ENCODE measurements at regions not wholly inside any gene's neighbourhood (a gene's known extent, or its start where the extent isn't known, plus 50 kb on each side); places are given as distances from the start of the nearest gene placed in this dataset.

- Histone ChIP-seq H3K4me3 (ENCODE audit: insufficient read depth, low read length, poor library complexity, severe bottlenecking) (no peak overlapping the region), H3K4me2 (ENCODE audit: low read depth, low read length, poor library complexity, severe bottlenecking) (no peak overlapping the region), H4K20me1 (ENCODE audit: low read depth, low read length) (no peaks in the 10 kb centered on the region), H3K36me3 (ENCODE audit: low read length) (no peaks in the 10 kb centered on the region), H3K9me3 (ENCODE audit: insufficient read depth, low read length) (no peaks in the 10 kb centered on the region), H3K9me2 (replicated peaks; ENCODE audit: insufficient read depth, low read length) (no peaks in the 10 kb centered on the region), H3K27ac (ENCODE audit: low read depth, low read length) (no peak overlapping the region), H3K27me3 (ENCODE audit: low read length) (no peaks in the 10 kb centered on the region), H3F3A (ENCODE audit: insufficient read depth) (no peaks in the 10 kb centered on the region), H3K9ac (ENCODE audit: low read length) (no peak overlapping the region), H3K79me2 (ENCODE audit: insufficient read depth, low read length) (no peaks in the 10 kb centered on the region), H2AFZ (ENCODE audit: low read depth, low read length, severe bottlenecking) (no peak overlapping the region)
- no peak for TF ChIP-seq EZH2phosphoT487 (conservative IDR thresholded peaks at IDR 0.05; ENCODE audit: low read length)
- TF ChIP-seq CTCF (IDR thresholded peaks at IDR 0.05; ENCODE audit: insufficient read depth, low read length, poor library complexity, severe bottlenecking): no peak
These were observed 137.7 kb downstream of the WT1 start for GRCh38 chr11:32297611-32298011.

- no peaks in the 10 kb centered on the region for H3K27me3 ChIP-seq (ENCODE audit: low read length)
- H4K20me1 ChIP-seq (ENCODE audit: low read depth, low read length): no peaks in the 10 kb centered on the region
- H3K9me2 ChIP-seq (replicated peaks; ENCODE audit: insufficient read depth, low read length): no peaks in the 10 kb centered on the region
- no peaks in the 10 kb centered on the region for H3K9me3 ChIP-seq (ENCODE audit: insufficient read depth, low read length)
- H2AFZ ChIP-seq (ENCODE audit: low read depth, low read length, severe bottlenecking): no peak overlapping the region
- H3K9ac ChIP-seq (ENCODE audit: low read length): no peak overlapping the region
- no peaks in the 10 kb centered on the region for H3K36me3 ChIP-seq (ENCODE audit: low read length)
- no peak overlapping the region for H3K4me3 ChIP-seq (ENCODE audit: insufficient read depth, low read length, poor library complexity, severe bottlenecking)
- no peaks in the 10 kb centered on the region for H3K79me2 ChIP-seq (ENCODE audit: insufficient read depth, low read length)
- no peak overlapping the region for H3K27ac ChIP-seq (ENCODE audit: low read depth, low read length)
- H3K4me2 ChIP-seq (ENCODE audit: low read depth, low read length, poor library complexity, severe bottlenecking): no peak overlapping the region
- TF ChIP-seq EZH2phosphoT487 (conservative IDR thresholded peaks at IDR 0.05; ENCODE audit: low read length): no peak
- TF ChIP-seq CTCF (IDR thresholded peaks at IDR 0.05; ENCODE audit: insufficient read depth, low read length, poor library complexity, severe bottlenecking): no peak
- no peaks in the 10 kb centered on the region for H3F3A ChIP-seq (ENCODE audit: insufficient read depth)
These were observed 132.5 kb downstream of the WT1 start for GRCh38 chr11:32302826-32303225.

GRCh38 chr11:32304521-32304920 lies 130.8 kb downstream of the WT1 start:
- Histone ChIP-seq H3K9me3 (ENCODE audit: insufficient read depth, low read length) (no peaks in the 10 kb centered on the region), H3K27ac (ENCODE audit: low read depth, low read length) (no peak overlapping the region), H3F3A (ENCODE audit: insufficient read depth) (no peaks in the 10 kb centered on the region), H3K4me2 (ENCODE audit: low read depth, low read length, poor library complexity, severe bottlenecking) (no peak overlapping the region), H3K27me3 (ENCODE audit: low read length) (no peaks in the 10 kb centered on the region), H2AFZ (ENCODE audit: low read depth, low read length, severe bottlenecking) (no peak overlapping the region), H3K4me3 (ENCODE audit: insufficient read depth, low read length, poor library complexity, severe bottlenecking) (no peak overlapping the region), H4K20me1 (ENCODE audit: low read depth, low read length) (no peaks in the 10 kb centered on the region), H3K9ac (ENCODE audit: low read length) (no peak overlapping the region), H3K36me3 (ENCODE audit: low read length) (no peaks in the 10 kb centered on the region), H3K9me2 (replicated peaks; ENCODE audit: insufficient read depth, low read length) (no peaks in the 10 kb centered on the region), H3K79me2 (ENCODE audit: insufficient read depth, low read length) (no peaks in the 10 kb centered on the region)
- TF ChIP-seq EZH2phosphoT487 (conservative IDR thresholded peaks at IDR 0.05; ENCODE audit: low read length): no peak
- no peak for TF ChIP-seq CTCF (IDR thresholded peaks at IDR 0.05; ENCODE audit: insufficient read depth, low read length, poor library complexity, severe bottlenecking)

- H3K9me2 ChIP-seq (replicated peaks; ENCODE audit: insufficient read depth, low read length): no peaks in the 10 kb centered on the region
- H3K9ac ChIP-seq (ENCODE audit: low read length): no peak overlapping the region
- TF ChIP-seq EZH2phosphoT487 (conservative IDR thresholded peaks at IDR 0.05; ENCODE audit: low read length) (no peak), CTCF (IDR thresholded peaks at IDR 0.05; ENCODE audit: insufficient read depth, low read length, poor library complexity, severe bottlenecking) (no peak)
- H2AFZ ChIP-seq (ENCODE audit: low read depth, low read length, severe bottlenecking): no peak overlapping the region
- H3F3A ChIP-seq (ENCODE audit: insufficient read depth): no peaks in the 10 kb centered on the region
- no peaks in the 10 kb centered on the region for H3K79me2 ChIP-seq (ENCODE audit: insufficient read depth, low read length)
- no peak overlapping the region for H3K4me2 ChIP-seq (ENCODE audit: low read depth, low read length, poor library complexity, severe bottlenecking)
- H3K27ac ChIP-seq (ENCODE audit: low read depth, low read length): no peak overlapping the region
- no peak overlapping the region for H3K4me3 ChIP-seq (ENCODE audit: insufficient read depth, low read length, poor library complexity, severe bottlenecking)
- no peaks in the 10 kb centered on the region for H3K9me3 ChIP-seq (ENCODE audit: insufficient read depth, low read length)
- H3K36me3 ChIP-seq (ENCODE audit: low read length): no peaks in the 10 kb centered on the region
- no peaks in the 10 kb centered on the region for H4K20me1 ChIP-seq (ENCODE audit: low read depth, low read length)
- no peaks in the 10 kb centered on the region for H3K27me3 ChIP-seq (ENCODE audit: low read length)
These were observed 129.9 kb downstream of the WT1 start for GRCh38 chr11:32305460-32305859.
